ENCODE measurements at regions not wholly inside any gene's neighbourhood (a gene's known extent, or its start where the extent isn't known, plus 50 kb on each side); places are given as distances from the start of the nearest gene placed in this dataset.
A peak's percentile ranks its signal among the peaks of the same experiment; 100 is the strongest.
"Not testable (repeated sequence)": the region's sequence is repeated elsewhere in the genome, so short reads cannot be mapped to it uniquely, and the experiment has no call there.

DNA sequence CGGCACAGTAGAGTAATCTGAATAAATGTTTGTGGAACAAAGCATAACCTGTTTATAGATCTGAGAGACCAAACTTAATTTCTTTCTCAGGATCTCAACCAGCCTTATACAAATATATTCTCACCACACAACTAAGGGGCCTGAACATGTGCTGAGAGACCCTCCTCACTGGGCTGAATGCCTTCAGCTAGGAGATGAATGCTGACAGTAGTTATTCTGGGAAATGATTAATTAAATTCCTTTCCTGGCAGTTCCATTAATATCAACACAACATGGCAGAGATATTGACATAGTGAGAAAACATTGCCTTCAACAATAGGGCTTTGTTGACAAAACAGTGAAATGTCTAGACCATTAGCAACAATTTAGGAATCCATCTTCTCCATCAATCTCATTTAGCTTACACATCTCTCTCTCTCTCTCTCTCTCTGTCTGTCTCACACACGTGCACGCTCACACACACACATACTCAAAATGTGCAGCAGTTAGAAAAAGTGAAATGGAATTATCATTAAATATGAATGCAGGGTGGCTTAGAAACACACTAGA, 780.8 kb upstream of the CDH8 start:
- DNase-seq: no peak

DNA sequence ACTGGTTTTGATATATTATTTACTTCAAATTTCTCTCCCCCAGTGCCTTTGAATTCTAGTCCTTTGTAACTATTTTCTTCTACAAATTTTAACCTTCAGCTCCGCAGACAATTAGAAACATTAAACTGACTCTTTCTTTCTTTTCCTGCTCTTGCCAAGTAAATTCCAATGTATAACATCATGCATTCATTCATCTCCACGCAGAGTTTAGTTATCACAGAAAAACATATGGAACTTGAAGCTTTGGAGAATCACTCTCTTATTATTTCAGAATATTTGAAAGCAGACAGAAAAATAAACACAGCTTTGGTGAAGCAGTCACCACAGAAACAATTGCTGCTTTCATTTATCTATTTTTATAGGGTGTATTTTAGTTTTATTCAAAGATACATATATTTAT, 778.7 kb upstream of the CDH8 start:
- no peak for DNase-seq

DNA sequence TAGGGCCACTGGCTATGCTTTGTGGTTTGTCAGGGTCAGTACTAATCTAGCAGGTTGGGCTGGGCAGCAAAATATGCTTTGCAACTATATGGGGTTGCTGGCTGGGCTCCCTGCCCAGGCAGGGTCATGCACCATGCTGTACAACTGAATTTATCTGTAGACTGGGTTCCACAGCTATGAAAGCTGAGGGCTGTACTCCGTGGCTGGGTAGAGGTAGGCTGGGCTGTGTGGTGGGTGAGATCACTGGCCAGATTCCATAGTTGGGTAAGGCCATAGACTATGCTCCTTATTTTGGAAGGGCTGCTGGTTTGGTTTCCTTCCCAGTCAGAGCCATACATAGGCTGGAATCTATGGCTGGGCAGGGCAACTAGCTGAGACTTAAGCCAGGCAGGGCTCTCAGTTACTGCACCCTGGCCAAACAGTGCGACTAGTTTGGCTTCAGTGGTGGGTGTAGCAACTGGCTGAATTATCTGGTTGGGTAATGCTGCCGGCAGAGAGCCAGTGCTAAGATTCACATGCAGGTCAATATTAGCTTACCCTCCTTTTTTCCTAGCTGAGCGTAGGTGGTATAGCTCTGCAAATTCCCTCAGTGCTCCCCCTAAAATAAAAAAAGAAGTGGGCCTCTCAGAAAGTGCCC, 769.1 kb upstream of the CDH8 start:
- DNase-seq: no peak

DNA sequence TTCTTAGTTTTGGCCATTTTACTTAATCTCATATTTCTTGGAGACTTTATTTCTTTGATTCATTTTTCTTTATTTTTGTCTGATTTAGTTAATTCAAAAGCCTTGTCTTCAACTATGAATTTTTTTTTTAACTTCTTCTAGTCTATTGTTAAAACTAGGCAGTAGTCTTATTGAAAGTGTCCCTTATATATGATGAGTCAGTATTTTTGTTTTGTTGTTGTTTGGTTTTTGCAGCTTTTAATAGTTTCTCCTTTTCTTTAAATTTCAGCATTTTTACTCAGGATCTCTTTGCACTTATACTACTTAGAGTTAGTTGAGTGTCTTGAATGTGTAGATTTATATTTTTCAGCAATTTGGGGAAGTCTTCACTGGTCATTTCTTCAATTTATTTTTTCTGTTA, 758.5 kb upstream of the CDH8 start:
- no peak for DNase-seq

DNA sequence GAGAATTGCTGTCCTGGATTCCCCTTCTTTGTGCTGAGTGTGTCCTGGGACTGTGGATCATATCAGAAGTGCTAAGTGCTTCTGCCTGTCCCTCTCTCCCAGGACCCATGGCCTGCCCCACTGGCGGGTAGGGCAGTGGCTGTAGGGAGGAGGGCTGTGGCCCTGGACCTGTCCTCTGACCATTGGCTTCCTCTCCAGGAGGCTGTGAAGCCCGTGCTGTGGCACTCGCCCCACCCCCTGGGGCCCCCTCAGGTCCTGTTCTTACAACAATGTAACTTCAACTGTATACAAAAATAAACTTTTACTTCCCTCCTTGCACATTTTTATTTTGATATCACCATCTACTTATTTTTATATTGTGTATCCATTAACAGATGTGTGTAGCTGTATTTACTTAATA, 743.8 kb upstream of the CDH8 start:
- not testable (repeated sequence) for DNase-seq

DNA sequence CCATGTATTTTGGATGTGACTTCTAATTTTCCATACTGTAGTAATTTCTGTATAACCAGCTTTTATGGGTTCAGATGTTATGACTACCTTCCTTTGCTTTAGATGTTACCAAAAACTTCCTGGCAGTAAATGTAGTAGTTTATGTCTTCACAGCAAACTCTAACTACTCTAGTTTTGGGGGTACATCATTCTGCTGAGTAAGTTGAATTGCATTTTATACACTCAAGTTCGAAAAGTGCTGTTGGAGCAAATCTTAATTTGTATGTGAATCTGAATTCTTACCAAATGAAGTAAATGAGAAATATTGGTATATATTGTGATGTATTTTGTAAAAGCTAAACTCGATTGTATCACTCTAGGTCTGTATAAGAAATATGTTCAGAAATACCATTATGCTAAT, 728.3 kb upstream of the CDH8 start:
- no peak for DNase-seq

DNA sequence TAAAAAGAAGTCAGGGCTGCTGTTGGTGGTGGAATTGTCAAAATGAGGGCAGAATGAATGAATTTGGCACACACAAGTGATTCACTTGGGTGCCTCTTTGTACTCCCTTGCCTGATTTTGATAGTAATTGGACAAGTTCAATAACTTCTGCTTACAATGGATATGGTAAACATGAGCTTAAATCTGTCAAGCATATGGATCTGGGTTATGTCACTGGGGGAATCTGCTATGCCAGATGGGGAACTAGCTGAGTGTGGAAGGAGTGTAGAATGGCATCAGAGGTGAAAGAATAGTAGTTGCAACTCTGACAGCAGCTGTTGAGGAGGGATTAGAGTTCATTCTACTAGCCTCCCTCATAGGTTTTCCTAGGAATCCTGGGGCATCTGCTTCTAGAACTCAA, 724.2 kb upstream of the CDH8 start:
- DNase-seq: no peak

DNA sequence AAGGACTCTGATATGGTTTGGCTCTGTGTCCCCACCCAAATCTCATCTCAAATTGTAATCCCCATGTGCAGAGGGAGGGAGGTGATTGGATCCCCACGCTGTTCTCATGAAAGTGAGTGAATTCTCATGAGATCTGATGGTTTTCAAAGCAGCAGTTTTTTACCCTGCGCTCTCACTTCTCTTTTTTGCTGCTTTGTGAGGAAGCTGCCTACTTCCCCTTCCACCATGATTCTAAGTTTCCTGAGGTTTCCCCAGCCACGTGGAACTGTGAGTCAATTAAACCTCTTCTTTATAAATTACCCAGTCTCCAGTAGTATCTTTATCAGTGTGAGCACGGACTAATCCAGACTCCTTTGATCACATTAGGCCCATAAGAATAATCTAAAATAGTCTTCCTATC, 719.7 kb upstream of the CDH8 start:
- DNase-seq: no peak

DNA sequence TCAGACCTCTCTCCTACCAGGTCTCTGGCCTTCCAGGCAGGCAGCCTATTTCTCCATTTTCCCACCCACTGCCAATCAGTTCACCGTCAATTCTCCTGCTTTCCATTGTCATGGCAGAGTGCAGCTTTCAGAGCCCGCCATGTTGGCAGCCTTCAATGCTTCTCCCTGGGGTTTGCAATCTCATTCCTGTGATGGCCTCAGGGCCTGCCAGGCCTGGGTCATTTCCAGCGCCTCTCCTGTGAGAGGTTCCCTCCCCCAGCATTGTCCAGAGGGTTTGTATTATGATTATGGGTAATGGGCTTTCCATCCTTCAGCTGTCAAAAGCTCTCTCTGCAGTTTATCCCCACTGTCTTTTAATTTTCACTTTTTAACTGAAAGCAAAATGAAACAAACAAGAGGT, 716.6 kb upstream of the CDH8 start:
- DNase-seq: peak; percentile 82

DNA sequence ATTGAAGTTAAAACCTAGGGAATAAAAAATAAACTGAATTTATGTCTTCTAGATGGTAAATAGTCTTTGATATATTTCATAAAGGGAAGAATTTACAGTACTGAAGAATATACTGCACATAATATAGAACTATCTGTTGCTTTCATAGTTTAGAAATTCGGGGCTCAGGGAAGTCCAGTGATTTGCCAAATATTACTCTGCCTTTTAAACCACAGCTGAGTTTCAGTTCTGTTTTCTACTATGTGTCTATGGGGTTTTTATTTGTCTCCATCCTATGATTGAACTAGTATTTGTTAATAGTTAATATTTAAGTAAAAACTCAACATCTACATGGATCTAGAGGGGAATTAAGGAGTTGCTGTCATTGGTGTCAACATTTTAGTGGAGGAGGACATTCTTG, 715.0 kb upstream of the CDH8 start:
- no peak for DNase-seq

DNA sequence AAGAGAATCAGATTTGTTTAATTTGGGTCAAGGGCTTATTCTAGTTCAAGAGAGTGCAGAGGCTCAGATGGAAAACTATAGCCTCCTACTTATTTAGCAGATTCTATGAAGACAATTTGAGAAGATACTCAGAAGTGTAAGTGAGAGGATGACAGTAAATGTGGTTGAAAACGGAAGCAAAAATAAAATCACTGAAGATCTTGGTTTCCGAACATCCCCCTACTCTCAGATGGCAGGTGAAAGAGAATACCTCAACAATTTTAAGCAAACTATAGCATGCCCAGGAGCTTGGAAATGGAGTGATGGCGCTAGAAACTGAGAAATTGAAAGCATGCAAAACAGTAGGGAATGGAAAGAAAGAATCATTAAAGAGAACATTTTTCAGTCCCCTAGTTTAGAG, 705.5 kb upstream of the CDH8 start:
- no peak for DNase-seq

DNA sequence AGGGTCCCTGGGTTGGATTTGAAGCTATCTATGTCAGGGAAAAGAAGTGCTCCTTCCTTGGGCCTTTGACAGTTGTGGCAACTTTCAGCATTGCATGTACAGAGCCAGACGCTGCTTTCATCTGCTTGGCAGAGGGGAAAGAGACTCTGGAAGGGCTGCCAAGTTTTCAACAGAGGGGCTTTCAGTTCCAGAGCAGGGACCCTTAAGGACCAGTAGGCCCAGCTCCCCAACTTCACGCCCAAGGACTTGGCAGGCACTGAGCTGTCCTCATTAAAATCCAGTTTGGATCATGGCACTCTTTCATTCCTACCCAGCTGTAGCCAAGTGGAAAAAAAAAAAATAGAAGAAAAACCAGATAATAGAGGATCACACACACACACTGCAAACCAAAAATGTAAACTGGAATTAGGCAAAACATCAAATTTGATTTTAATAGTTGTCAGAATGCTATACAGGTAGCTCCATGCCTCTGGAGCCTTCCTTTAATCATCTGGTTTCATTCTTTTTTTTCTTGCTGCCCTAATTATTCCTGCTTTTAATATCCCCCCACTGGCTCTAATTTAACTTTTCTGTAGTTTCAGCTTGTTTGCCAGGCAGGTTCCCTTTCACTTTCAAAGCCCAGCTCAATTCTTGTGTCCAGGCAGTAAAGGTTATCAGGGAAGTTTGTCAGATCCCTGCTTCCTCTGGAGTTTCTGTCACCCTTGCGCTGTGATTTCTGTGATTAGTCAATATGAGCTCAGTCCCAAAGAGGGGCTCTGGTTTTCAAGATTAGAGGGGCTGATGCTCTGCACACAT, 702.6 kb upstream of the CDH8 start:
- DNase-seq: no peak

DNA sequence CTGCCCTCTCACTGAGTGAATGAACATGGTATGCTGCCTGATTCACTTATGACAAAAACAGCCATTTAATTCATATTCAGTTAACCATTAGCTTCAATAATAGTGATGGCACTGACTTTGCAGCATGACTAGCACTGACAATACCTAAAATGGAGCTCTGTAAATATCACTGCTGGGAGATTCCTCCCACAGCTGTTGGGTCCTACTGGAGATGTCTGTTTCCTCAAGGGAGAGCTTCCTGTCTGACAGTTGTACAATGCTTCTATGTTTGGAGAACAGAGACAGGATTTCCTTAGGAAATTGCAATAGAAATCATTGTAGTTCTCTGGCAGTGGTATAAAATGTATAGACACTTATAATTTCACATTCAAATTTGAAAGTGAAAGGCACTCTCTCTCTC, 695.9 kb upstream of the CDH8 start:
- DNase-seq: no peak

DNA sequence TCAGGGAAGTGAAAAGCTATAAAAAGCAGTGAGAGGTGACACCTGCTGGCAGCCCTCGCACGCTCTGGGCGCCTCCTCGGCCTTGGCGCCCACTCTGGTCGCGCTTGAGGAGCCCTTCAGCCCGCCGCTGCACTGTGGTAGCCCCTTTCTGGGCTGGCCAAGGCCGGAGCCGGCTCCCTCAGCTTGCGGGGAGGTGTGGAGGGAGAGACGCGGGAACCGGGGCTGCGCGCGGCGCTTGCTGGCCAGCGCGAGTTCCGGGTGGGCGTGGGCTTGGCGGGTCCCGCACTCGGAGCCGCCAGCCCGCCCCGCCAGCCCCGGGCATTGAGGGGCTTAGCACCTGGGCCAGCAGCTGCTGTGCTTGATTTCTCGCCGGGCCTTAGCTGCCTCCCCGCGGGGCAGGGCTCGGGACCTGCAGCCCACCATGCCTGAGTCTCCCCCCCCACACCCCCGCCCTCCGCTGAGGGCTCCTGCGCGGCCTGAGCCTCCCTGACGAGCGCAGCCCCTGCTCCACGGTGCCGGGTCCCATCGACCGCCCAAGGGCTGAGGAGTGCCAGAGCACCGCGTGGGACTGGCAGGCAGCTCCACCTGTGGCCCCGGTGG, 688.5 kb upstream of the CDH8 start:
- DNase-seq: not testable (repeated sequence)

DNA sequence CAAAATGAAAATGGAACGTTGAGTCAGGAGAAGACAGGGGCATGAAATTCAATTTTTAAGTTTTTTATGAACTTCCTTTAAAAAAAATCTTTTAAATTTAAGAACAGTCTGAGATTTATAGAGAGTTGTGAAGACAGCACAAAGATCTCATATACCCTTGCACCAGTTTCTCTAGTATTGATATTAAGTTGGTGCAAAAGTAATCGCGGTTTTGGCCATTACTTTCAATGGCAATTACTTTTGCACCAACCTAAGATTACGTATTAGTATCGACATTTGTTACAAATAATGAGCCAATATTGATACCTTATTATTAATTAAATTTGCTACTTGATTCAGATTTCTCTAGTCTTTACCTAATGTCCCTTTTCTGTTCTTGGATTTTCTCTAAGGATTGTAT, 684.4 kb upstream of the CDH8 start:
- no peak for DNase-seq

DNA sequence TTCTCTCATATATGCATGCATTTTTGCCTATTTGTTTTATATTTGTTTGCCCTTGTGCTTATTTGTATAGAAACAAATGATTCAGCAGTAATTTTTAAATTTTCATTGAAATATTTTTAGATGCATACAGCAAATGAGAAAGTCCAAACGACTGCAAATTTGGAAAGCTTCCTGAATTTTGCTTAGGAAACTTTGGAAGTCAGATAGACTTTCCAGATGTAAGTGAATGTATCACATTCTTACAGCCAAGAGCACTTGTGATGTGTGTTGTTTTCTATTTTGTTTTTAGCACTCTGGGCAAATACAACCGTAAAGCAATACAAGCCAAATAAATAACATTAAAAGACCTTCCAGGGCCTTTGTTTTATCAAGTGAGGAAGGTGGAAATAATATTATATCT, 680.8 kb upstream of the CDH8 start:
- DNase-seq: no peak

DNA sequence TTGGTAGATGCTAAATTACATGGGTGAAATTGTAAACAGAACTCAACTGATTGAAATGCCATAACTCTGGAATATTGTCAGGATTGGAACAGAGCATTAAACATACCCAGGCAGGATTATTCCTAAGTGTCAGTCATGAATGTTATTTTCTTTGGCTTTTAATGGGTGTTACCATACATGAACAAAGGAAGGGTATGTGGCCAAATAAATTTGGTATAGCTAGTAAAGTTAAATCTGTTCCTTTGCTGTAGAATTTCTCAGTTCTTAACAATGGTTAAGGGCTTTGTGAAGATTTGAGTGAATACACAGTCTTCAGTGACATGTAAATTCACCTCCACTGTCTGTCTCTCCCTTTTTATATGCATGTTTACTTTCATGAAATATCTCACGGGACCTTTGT, 679.5 kb upstream of the CDH8 start:
- no peak for DNase-seq

DNA sequence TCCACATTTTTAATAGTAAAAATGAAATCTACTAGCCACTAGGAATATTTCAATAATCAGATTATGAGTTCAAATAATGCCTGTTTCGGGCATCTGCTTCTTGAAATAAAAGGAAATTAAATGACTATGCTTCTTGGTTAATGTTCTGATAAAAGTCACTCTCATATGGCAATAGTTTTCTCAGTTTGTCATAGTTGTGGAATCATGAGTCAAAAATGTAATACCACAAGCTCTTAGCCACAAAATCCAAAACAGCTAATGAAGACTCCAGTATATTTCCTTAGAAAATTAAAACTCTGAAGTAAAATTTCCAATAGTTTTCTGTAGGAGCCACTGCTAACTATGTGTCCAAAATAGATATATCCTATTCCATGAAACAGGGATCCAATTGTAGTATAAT, 676.3 kb upstream of the CDH8 start:
- no peak for DNase-seq

DNA sequence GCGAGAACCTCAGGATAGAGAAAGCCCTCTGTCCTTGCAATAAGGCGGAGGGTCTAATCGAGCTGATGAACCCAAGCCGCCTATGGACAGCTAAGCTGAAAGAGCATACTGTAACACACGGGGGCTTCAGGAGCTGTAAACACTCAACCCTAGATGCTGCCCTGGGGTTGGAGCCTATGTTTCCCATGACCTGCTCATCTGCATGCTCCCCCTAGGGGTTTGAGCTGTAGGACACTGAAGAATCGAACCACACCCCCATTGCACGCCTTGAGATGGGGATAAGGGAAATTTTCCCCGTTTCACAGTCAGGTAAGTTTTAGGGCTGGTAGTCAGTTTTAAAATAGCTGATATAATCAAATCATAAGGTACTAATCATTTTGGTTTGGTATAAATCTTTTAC, 675.6 kb upstream of the CDH8 start:
- no peak for DNase-seq

DNA sequence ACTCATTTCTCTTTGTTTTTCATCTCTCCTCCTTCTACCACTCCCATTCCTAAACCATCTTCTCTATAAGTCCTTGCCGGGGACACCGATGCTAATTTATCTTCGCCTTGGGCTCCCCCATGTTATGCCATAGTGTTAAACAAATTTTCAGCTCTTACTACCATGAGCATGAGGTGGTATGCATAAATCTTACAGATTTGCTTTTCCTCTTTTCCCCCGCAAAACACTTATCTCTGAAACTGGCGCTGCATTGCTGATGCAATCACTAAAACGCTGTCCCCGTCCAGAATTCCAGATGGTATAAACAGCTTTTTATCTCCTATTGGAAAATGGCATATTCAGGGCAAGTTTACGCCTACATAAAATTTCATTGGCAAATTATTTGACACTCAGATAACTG, 673.6 kb upstream of the CDH8 start:
- no peak for DNase-seq

DNA sequence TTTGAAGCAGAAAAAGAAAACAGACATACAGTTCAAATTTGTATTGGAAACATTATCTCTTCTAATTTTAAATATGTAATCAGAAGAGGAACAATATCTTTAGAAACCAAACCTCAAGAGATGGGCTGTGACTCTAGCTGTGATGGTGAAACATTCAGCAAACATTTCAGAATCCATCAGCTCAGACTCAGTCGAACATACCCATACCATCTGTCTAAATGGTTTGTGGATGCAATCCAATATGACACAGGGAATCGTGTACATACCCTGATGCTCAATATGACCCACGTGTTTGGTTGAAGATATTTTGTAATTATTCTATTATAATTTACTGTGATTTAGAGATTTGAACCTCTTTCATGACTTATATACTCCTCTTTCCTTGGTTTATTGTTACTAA, 665.2 kb upstream of the CDH8 start:
- no peak for DNase-seq

DNA sequence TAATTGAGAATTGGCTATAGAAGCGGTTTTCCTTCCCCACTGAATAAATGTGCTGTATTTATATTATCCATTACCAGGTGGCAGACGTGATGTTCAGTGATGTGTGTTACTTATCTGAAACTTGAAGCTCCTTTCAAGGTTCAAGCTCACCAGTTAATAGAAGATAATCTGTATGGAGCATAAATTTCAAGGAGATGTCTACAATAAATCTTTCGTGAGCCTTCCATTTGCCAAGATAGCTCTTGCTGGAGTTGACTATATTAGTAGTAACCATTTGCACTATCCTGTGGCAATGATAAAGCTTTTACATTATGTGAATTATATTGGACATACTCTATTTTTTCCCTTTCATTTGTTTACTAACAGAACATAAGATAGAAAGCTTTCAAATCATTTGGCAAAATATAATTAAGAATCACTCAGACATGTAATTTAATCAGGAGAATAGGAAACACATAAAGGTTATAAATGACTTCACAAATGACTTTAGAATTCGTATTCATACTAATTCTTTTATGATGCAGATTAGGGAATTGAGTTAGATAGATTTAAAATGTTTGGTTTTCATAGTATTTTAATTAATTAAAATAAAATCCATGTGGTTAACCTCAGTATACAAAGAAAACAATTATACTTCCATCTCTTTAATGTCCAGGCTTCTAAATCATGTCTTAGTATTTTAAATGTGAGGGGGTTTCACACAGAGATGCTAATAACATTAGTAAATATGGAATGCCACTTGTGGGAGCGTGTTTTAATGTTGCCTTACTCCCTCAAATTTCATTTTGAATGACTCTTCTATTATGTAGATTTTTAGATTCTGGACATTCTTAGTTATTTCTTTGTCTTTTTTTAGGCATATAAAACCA, 664.4 kb upstream of the CDH8 start:
- DNase-seq: no peak

DNA sequence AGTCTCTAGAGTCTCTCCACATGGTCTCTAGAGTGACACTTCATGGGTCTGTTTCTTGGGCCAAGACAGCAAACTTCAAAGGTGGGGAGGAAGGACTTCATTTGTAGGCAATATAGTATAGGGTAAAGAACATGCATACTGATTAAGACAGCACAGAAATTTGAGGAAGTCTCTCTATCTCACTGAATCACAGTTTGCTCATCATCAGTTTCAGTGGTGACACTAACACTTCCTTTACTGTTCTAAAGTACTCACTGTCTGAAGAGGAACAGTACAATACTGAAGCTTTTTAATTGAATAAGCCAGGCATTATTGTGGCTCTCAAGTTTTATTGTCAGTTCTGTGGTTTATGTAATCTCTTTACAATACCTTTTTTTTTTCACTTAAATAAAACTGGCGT, 656.4 kb upstream of the CDH8 start:
- DNase-seq: no peak
